Transverse colon (tissue), 4 donors: ENCODE measurements at regions not wholly inside any gene's neighbourhood (a gene's known extent, or its start where the extent isn't known, plus 50 kb on each side); places are given as distances from the start of the nearest gene placed in this dataset.

Source experiments
- DNase-seq: peaks from one replicate; pipeline ENCODE4 v3.0.0-alpha.2; 2019
- H3K27ac ChIP-seq, 4 donors: fragments of 200-600 bp; sonication (generic); 2 replicates each; pipeline ENCODE4 v1.5.1; 2016 to 2018; ENCODE audit warnings: inconsistent platforms in 4 of 4
- H3K27me3 ChIP-seq: fragments of 200-600 bp; sonication (generic); 2 replicates; pipeline ENCODE4 v1.5.1; 2017; ENCODE audit warnings: inconsistent platforms
- H3K36me3 ChIP-seq, 4 donors: fragments of 200-600 bp; sonication (generic); 2 replicates each; pipeline ENCODE4 v1.5.1; 2017 to 2019; ENCODE audit warnings: inconsistent platforms in 4 of 4
- H3K4me1 ChIP-seq, 4 donors: fragments of 200-600 bp; sonication (generic); 2 replicates each; pipeline ENCODE4 v1.5.1; 2017 to 2020; ENCODE audit warnings: inconsistent platforms in 4 of 4
- H3K4me3 ChIP-seq, 4 donors: fragments of 200-600 bp; sonication (generic); 1 replicate in 1 of 4; 2 replicates in 3 of 4; pipeline versions ENCODE4 v1.5.1 to v1.6.1; 2017 to 2019; ENCODE audit warnings: inconsistent platforms in 4 of 4
- H3K9me3 ChIP-seq, 2 donors: fragments of 200-600 bp; sonication (generic); 2 replicates each; pipeline ENCODE4 v1.5.1; 2017 to 2019; ENCODE audit warnings: inconsistent platforms in 2 of 2
- CTCF ChIP-seq, 5 experiments: fragments of 200-600 bp in 3 of 5; fragments of 450-650 bp in 2 of 5; sonication (generic) in 3 of 5; IDR thresholded peaks; 1 replicate in 2 of 5; 2 replicates in 3 of 5; pipeline ENCODE4 v1.5.1; 2016 to 2017; ENCODE audit warnings: antibody characterized with exemption in 5 of 5, inconsistent platforms in 3 of 5, mild to moderate bottlenecking in 2 of 5, moderate library complexity in 1 of 5
- EP300 ChIP-seq: sonication (generic); formaldehyde crosslinking; IDR thresholded peaks from one replicate; pipeline ENCODE4 v1.6.1; 2017; ENCODE audit warnings: antibody characterized with exemption, low read depth
- POLR2A ChIP-seq: fragments of 450-650 bp; IDR thresholded peaks from one replicate; pipeline ENCODE4 v1.6.1; 2016; ENCODE audit warnings: antibody characterized with exemption, mild to moderate bottlenecking, moderate library complexity
- POLR2AphosphoS5 ChIP-seq, 3 donors: sonication (generic); formaldehyde crosslinking; IDR thresholded peaks; one replicate each; pipeline ENCODE4 v1.6.1; 2016; ENCODE audit warnings: antibody characterized with exemption in 3 of 3
- WGBS, 2 donors: methylation state at CpG; one replicate each; pipeline ENCODE4 v1.1.5; 2018; ENCODE audit warnings: low coverage in 1 of 2; 5-methylcytosine and 5-hydroxymethylcytosine counted together
- in situ Hi-C, 4 donors: fragments of 200-750 bp; cut with MboI; loops; one replicate each; pipeline versions ENCODE4 v1.15.0 to v1.15.1; 2017; ENCODE audit warnings: low sequenced_read_pairs in 3 of 4, low pct_ligation_motif_present in 1 of 4, low pct_unique_long_range_greater_than_20kb in 1 of 4
- intact Hi-C: fragments of 100-400 bp; cut with DNase I; formaldehyde crosslinking; loops from one replicate; pipeline ENCODE4 v1.15.1; 2023; ENCODE audit warnings: low total_unique reads

DNA sequence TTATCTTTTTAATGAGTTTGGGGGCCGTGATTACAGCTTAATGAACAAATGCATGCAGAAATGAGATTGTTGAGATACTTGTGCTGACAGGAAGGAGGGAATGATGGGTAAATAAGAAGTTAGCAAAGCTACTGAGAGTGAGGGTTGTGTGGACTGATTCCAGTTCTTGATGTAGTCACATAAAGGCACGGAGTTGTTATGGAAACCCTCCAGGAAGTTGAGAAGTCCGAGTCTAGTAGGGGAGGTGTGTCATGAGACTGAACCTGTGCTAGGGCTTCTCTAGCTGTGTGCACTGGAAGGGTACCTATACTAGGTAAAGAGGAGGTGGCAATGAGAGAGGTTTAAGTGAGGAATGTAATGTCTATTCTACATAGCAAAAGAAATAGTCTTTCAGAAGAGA, 475.7 kb downstream of the USP25 start:
- in situ Hi-C loops (no loop called here), intact Hi-C loops (no loop called here)
- no peak for DNase-seq

DNA sequence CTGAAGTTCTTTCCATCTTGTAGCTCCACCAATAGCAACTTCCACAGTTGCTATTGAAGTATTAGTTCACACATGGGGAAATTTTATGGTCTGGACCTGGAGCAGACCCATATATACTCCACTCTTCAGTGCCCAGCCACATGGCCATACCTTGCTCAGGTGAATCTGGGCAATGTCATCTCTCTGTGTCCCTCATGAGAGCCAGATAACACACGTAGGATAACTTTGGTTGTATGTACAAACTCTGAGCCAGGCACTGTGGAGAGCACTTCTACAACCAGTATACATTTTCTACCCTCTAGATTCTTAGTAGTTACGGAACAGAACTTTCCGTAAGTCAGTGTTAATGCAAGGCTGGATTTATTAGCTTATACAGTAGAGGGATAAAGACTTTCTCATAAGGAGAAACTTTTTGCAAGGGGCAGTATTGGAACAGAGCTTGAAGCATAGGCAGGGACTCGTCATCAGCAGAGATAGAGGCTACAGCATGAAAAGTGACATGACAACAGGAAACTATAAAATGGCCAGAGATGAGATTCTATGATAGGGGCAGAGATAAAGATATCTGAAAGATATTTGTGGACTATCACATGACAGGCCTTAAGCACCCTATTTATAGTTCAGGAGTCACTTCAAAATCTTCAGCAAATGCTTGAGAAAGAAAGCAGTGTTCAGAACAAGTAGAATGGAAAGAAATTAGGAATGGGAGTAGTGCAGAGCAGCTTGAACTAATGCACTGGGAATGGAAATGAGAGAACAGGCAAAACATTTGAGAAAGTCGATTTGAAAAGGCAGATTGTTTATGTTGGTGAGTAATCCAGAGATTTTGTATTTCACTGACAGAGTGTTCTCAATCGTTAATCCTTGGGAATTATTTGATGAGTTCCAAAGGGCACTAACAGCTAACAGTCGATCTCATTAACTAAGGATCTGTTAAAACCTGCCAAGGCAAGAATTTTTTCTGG, 481.8 kb downstream of the USP25 start:
- H3K4me3 ChIP-seq = no peak overlapping the region
- in situ Hi-C loops = no loop called here
- DNase-seq = no peak

More for the DNA sequence above, 475.7 kb downstream of the USP25 start:
- TF ChIP-seq CTCF (IDR thresholded peaks at IDR 0.05) = no peak
- TF ChIP-seq EP300 = no peak
- no peak overlapping the region for H3K4me3 ChIP-seq
- H3K4me1 ChIP-seq = no peaks in the 10 kb centered on the region
- no peak overlapping the region for H3K27ac ChIP-seq
- H3K36me3 ChIP-seq = no peaks in the 10 kb centered on the region
- WGBS, 2 donors = 40% methylated on average over 2 to 3 of the region's 3 CpGs
- no peaks in the 10 kb centered on the region for H3K9me3 ChIP-seq
- H3K27me3 ChIP-seq = no peaks in the 10 kb centered on the region

DNA sequence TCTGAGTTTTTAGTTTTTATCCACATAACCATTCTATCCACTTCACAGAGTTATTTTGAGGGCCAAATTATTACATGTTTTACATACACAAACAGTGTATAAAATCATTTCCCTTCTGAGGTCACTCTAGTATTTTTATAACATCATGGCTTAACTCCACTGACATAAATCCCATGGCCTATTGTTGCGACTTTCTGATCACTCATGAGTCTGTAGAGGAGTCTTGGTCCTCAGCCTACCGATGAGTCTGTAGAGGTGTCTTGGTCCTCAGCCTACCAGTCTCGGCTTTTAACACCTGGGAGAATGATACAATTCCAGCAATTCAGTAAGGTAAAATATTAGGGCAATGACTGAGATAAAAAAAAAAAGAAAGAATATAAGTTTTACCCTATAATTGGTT, 483.7 kb downstream of the USP25 start:
- TF ChIP-seq EP300 (no peak), CTCF (IDR thresholded peaks at IDR 0.05) (no peak)
- H3K27ac ChIP-seq = no peak overlapping the region
- in situ Hi-C loops = no loop called here

More for the DNA sequence above, 481.8 kb downstream of the USP25 start:
- intact Hi-C loops = no loop called here
- H3K36me3 ChIP-seq = no peaks in the 10 kb centered on the region
- peak overlapping the region; percentile 4 to 19 (median 7) for H3K27ac ChIP-seq
- no peaks in the 10 kb centered on the region for H3K27me3 ChIP-seq
- no peaks in the 10 kb centered on the region for H3K9me3 ChIP-seq
- no peak for TF ChIP-seq EP300
- no peak for TF ChIP-seq CTCF (IDR thresholded peaks at IDR 0.05)
- no peak for TF ChIP-seq POLR2AphosphoS5 (IDR thresholded peaks at IDR 0.05)
- TF ChIP-seq POLR2A = no peak
- 46 to 61% methylated on average over 6 to 7 of the region's 7 CpGs for WGBS, 2 donors
- H3K4me1 ChIP-seq = no peaks in the 10 kb centered on the region

DNA sequence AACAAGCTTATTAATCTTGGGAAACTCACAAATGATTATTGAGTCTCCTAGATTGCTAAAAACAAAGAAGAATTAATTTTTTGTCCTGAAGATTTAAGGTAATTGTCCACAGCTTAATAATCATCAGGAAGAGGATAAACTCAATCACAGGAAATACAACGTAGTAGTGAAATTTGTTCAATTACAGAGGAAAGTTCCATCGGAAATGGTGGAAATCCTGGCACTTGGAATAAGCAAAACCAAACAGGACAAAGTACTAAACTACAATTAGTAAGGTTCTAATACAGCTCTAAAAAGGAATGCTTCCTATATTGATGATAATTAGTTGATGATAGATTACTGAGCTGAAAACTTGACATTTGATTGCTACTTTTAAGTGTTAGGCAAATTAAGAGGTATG, 485.4 kb downstream of the USP25 start:
- in situ Hi-C loops = no loop called here
- Histone ChIP-seq H3K36me3 (no peaks in the 10 kb centered on the region), H3K27ac (no peak overlapping the region), H3K9me3 (no peaks in the 10 kb centered on the region), H3K4me3 (no peak overlapping the region), H3K4me1 (no peaks in the 10 kb centered on the region), H3K27me3 (no peaks in the 10 kb centered on the region)
- WGBS, 2 donors = 71 to 85% methylated on average over 2 of the region's 2 CpGs
- TF ChIP-seq CTCF (IDR thresholded peaks at IDR 0.05) (no peak), EP300 (no peak), POLR2A (no peak), POLR2AphosphoS5 (IDR thresholded peaks at IDR 0.05) (no peak)
- intact Hi-C loops = no loop called here
- no peak for DNase-seq

More for the DNA sequence above, 483.7 kb downstream of the USP25 start:
- no peaks in the 10 kb centered on the region for H3K9me3 ChIP-seq
- WGBS, 2 donors = 84 to 97% methylated on average over 3 of the region's 3 CpGs
- H3K4me1 ChIP-seq = no peaks in the 10 kb centered on the region
- DNase-seq = no peak
- H3K27me3 ChIP-seq = no peaks in the 10 kb centered on the region
- intact Hi-C loops = no loop called here
- no peaks in the 10 kb centered on the region for H3K36me3 ChIP-seq
- no peak overlapping the region for H3K4me3 ChIP-seq
